Adipocyte (in vitro differentiated cells): ENCODE measurements at regions not wholly inside any gene's neighbourhood (a gene's known extent, or its start where the extent isn't known, plus 50 kb on each side); places are given as distances from the start of the nearest gene placed in this dataset.
"Not testable (repeated sequence)": the region's sequence is repeated elsewhere in the genome, so short reads cannot be mapped to it uniquely, and the experiment has no call there.

Experiments
- DNase-seq: peaks from one replicate; pipeline ENCODE4 v3.0.0-alpha.2; 2015; ENCODE audit warnings: low read depth
- H3K27me3 ChIP-seq: replicated peaks from 2 replicates; pipeline ENCODE4 v1.7.0; 2013; ENCODE audit warnings: mild to moderate bottlenecking, low read length, moderate library complexity; ENCODE audit not compliant: control insufficient read depth, insufficient read depth
- H3K36me3 ChIP-seq: 2 replicates; pipeline ENCODE4 v1.7.0; 2013; ENCODE audit warnings: low read length, mild to moderate bottlenecking, moderate library complexity; ENCODE audit not compliant: control insufficient read depth, insufficient read depth, severe bottlenecking
- H3K4me1 ChIP-seq: 2 replicates; pipeline ENCODE4 v1.7.0; 2013; ENCODE audit warnings: mild to moderate bottlenecking, low read length, moderate library complexity; ENCODE audit not compliant: control insufficient read depth, insufficient read depth
- H3K4me3 ChIP-seq: 2 replicates; pipeline ENCODE4 v1.7.0; 2013; ENCODE audit warnings: mild to moderate bottlenecking, low read length, moderate library complexity
- H3K9ac ChIP-seq: 2 replicates; pipeline ENCODE4 v1.7.0; 2013; ENCODE audit warnings: mild to moderate bottlenecking, low read length, moderate library complexity
- H3K9me3 ChIP-seq: 2 replicates; pipeline ENCODE4 v1.7.0; 2013; ENCODE audit warnings: mild to moderate bottlenecking, low read length, moderate library complexity; ENCODE audit not compliant: control insufficient read depth

GRCh38 chr13:107782646-107783045 lies 432.7 kb downstream of the LIG4 start:
- H3K4me1 ChIP-seq, H3K9me3 ChIP-seq, H3K4me3 ChIP-seq, H3K9ac ChIP-seq, H3K27me3 ChIP-seq, DNase-seq, H3K36me3 ChIP-seq: not testable (repeated sequence)

GRCh38 chr13:107778094-107778493 lies 437.2 kb downstream of the LIG4 start:
- DNase-seq: no peak
- no peak overlapping the region for H3K9ac ChIP-seq
- H3K4me3 ChIP-seq: no peak overlapping the region
- H3K36me3 ChIP-seq: no peaks in the 10 kb centered on the region
- H3K4me1 ChIP-seq: no peaks in the 10 kb centered on the region
- H3K27me3 ChIP-seq: no peaks in the 10 kb centered on the region
- H3K9me3 ChIP-seq: no peaks in the 10 kb centered on the region

GRCh38 chr13:107770541-107770940 lies 444.8 kb downstream of the LIG4 start:
- H3K9ac ChIP-seq: no peak overlapping the region
- no peaks in the 10 kb centered on the region for H3K4me1 ChIP-seq
- H3K36me3 ChIP-seq: no peaks in the 10 kb centered on the region
- H3K27me3 ChIP-seq: no peaks in the 10 kb centered on the region
- no peak overlapping the region for H3K4me3 ChIP-seq
- DNase-seq: peak; percentile 20
- no peaks in the 10 kb centered on the region for H3K9me3 ChIP-seq

- Histone ChIP-seq H3K4me1 (no peaks in the 10 kb centered on the region), H3K4me3 (no peak overlapping the region), H3K9ac (no peak overlapping the region), H3K9me3 (no peaks in the 10 kb centered on the region), H3K36me3 (no peaks in the 10 kb centered on the region), H3K27me3 (no peaks in the 10 kb centered on the region)
- DNase-seq: no peak
These were observed 448.2 kb downstream of the LIG4 start for GRCh38 chr13:107767119-107767518.

GRCh38 chr13:107765724-107766401 lies 449.5 kb downstream of the LIG4 start:
- DNase-seq: peak; percentile 35
- no peaks in the 10 kb centered on the region for H3K27me3 ChIP-seq
- no peak overlapping the region for H3K9ac ChIP-seq
- H3K4me3 ChIP-seq: no peak overlapping the region
- H3K36me3 ChIP-seq: no peaks in the 10 kb centered on the region
- no peaks in the 10 kb centered on the region for H3K9me3 ChIP-seq
- no peaks in the 10 kb centered on the region for H3K4me1 ChIP-seq

GRCh38 chr13:107764046-107764445 lies 451.3 kb downstream of the LIG4 start:
- Histone ChIP-seq H3K9ac (no peak overlapping the region), H3K4me1 (no peaks in the 10 kb centered on the region), H3K9me3 (no peaks in the 10 kb centered on the region), H3K36me3 (no peaks in the 10 kb centered on the region), H3K27me3 (no peaks in the 10 kb centered on the region), H3K4me3 (no peak overlapping the region)
- no peak for DNase-seq

GRCh38 chr13:107753748-107754147 lies 461.6 kb downstream of the LIG4 start:
- no peaks in the 10 kb centered on the region for H3K36me3 ChIP-seq
- no peaks in the 10 kb centered on the region for H3K27me3 ChIP-seq

GRCh38 chr13:107753291-107753690 lies 462.0 kb downstream of the LIG4 start:
- Histone ChIP-seq H3K36me3 (no peaks in the 10 kb centered on the region), H3K4me3 (no peak overlapping the region), H3K9me3 (no peaks in the 10 kb centered on the region), H3K4me1 (no peaks in the 10 kb centered on the region), H3K9ac (no peak overlapping the region), H3K27me3 (no peaks in the 10 kb centered on the region)
- peak; percentile 77 for DNase-seq

More at GRCh38 chr13:107753748-107754147, 461.6 kb downstream of the LIG4 start:
- Histone ChIP-seq H3K9me3 (no peaks in the 10 kb centered on the region), H3K9ac (no peak overlapping the region), H3K4me3 (no peak overlapping the region), H3K4me1 (no peaks in the 10 kb centered on the region)
- DNase-seq: no peak

GRCh38 chr13:107743983-107744382 lies 471.4 kb downstream of the LIG4 start:
- Histone ChIP-seq H3K9ac (no peak overlapping the region), H3K27me3 (no peaks in the 10 kb centered on the region), H3K9me3 (no peaks in the 10 kb centered on the region), H3K4me3 (no peak overlapping the region), H3K36me3 (no peaks in the 10 kb centered on the region), H3K4me1 (no peaks in the 10 kb centered on the region)
- peak; percentile 80 for DNase-seq

- Histone ChIP-seq H3K9me3 (no peaks in the 10 kb centered on the region), H3K27me3 (no peaks in the 10 kb centered on the region), H3K9ac (no peak overlapping the region), H3K4me3 (no peak overlapping the region), H3K4me1 (no peaks in the 10 kb centered on the region), H3K36me3 (no peaks in the 10 kb centered on the region)
- DNase-seq: no peak
These were observed 471.8 kb downstream of the LIG4 start for GRCh38 chr13:107743526-107743925.

GRCh38 chr13:107743100-107743499 lies 472.2 kb downstream of the LIG4 start:
- no peak overlapping the region for H3K4me3 ChIP-seq

GRCh38 chr13:107742544-107742943 lies 472.8 kb downstream of the LIG4 start:
- Histone ChIP-seq H3K4me3 (no peak overlapping the region), H3K9ac (no peak overlapping the region), H3K4me1 (no peaks in the 10 kb centered on the region), H3K27me3 (no peaks in the 10 kb centered on the region), H3K36me3 (no peaks in the 10 kb centered on the region), H3K9me3 (no peaks in the 10 kb centered on the region)
- no peak for DNase-seq

More at GRCh38 chr13:107743100-107743499, 472.2 kb downstream of the LIG4 start:
- Histone ChIP-seq H3K36me3 (no peaks in the 10 kb centered on the region), H3K9me3 (no peaks in the 10 kb centered on the region), H3K9ac (no peak overlapping the region), H3K4me1 (no peaks in the 10 kb centered on the region), H3K27me3 (no peaks in the 10 kb centered on the region)
- peak; percentile 30 for DNase-seq
